GM12878 (cell line): ENCODE measurements at regions not wholly inside any gene's neighbourhood (a gene's known extent, or its start where the extent isn't known, plus 50 kb on each side); places are given as distances from the start of the nearest gene placed in this dataset.

Experiments used
- BACH1 ChIP-seq: fragments of 450-650 bp; IDR thresholded peaks from 2 replicates; pipeline ENCODE4 v1.6.1; 2017; ENCODE audit warnings: mild to moderate bottlenecking, borderline replicate concordance
- CEBPZ ChIP-seq: fragments of 150-350 bp; IDR thresholded peaks from 2 replicates; pipeline ENCODE4 v1.6.1; 2016; ENCODE audit warnings: low read depth, low read length
- CHD2 ChIP-seq: IDR thresholded peaks from 2 replicates; pipeline ENCODE4 v1.6.1; 2011; ENCODE audit warnings: low read depth, low read length, improper control_type of control experiment, borderline replicate concordance
- FOXM1 ChIP-seq: IDR thresholded peaks from 2 replicates; pipeline ENCODE4 v1.6.1; 2012; ENCODE audit warnings: low read depth, mild to moderate bottlenecking, inconsistent platforms, low read length, moderate library complexity
- HDAC2 ChIP-seq: fragments of 200-600 bp; sonication (generic); IDR thresholded peaks from 2 replicates; pipeline ENCODE4 v1.6.1; 2017
- IKZF2 ChIP-seq, 2 experiments: fragments of 450-650 bp; IDR thresholded peaks; 2 replicates each; pipeline ENCODE4 v1.6.1; 2017; ENCODE audit warnings: mild to moderate bottlenecking in 2 of 2, moderate library complexity in 2 of 2
- IRF3 ChIP-seq: fragments of 450-650 bp; IDR thresholded peaks from 2 replicates; pipeline ENCODE4 v1.6.1; 2014; ENCODE audit warnings: mild to moderate bottlenecking
- IRF5 ChIP-seq: fragments of 450-650 bp; IDR thresholded peaks from 2 replicates; pipeline ENCODE4 v1.6.1; 2017; ENCODE audit warnings: borderline replicate concordance
- MXI1 ChIP-seq: fragments of 150-350 bp; IDR thresholded peaks from 2 replicates; pipeline ENCODE4 v1.6.1; 2011; ENCODE audit warnings: low read depth, mild to moderate bottlenecking, inconsistent platforms, low read length, improper control_type of control experiment
- RUNX3 ChIP-seq: IDR thresholded peaks from 2 replicates; pipeline ENCODE4 v1.6.1; 2012; ENCODE audit warnings: low read length, inconsistent platforms
- TCF3 ChIP-seq: IDR thresholded peaks from 2 replicates; pipeline ENCODE4 v1.6.1; 2012; ENCODE audit warnings: low read depth, mild to moderate bottlenecking, low read length, borderline replicate concordance; ENCODE audit not compliant: insufficient read depth
- ZNF592 ChIP-seq: fragments of 450-650 bp; IDR thresholded peaks from 2 replicates; pipeline ENCODE4 v1.6.1; 2017; ENCODE audit warnings: mild to moderate bottlenecking, moderate library complexity
- ZZZ3 ChIP-seq: IDR thresholded peaks from 2 replicates; pipeline ENCODE4 v1.6.1; 2011; ENCODE audit warnings: low read depth; ENCODE audit not compliant: control insufficient read depth, insufficient read length

GRCh38 chr6:137949686-137950390, 82.8 kb downstream of the TNFAIP3 start (continued):
- TF ChIP-seq CEBPZ = no peak
- TF ChIP-seq ZZZ3 = no peak
- peak; percentile 35; the same call in 1 of the 2 replicates for TF ChIP-seq RUNX3
- no peak for TF ChIP-seq ZNF592
- no peak for TF ChIP-seq HDAC2
- no peak; the same call in 1 of the 2 replicates for TF ChIP-seq FOXM1
- no peak for TF ChIP-seq CHD2
- TF ChIP-seq MXI1 = peak; percentile 39; the same call in 1 of the 2 replicates
- TF ChIP-seq IKZF2 (IDR thresholded peaks at IDR 0.05) = peak in 1 of 2 experiments; percentile 49; a peak in 3 of 4 replicates
- TF ChIP-seq TCF3 = no peak
- TF ChIP-seq BACH1 = no peak
- no peak for TF ChIP-seq IRF5
- TF ChIP-seq IRF3 = no peak
